Mucosa of descending colon (tissue), 3 donors: ENCODE measurements at regions not wholly inside any gene's neighbourhood (a gene's known extent, or its start where the extent isn't known, plus 50 kb on each side); places are given as distances from the start of the nearest gene placed in this dataset.
"Not testable (repeated sequence)": the region's sequence is repeated elsewhere in the genome, so short reads cannot be mapped to it uniquely, and the experiment has no call there.

Experiments
- ATAC-seq: fragments of 200-7000 bp; cut with Tn5 transposase; one replicate; pipeline ENCODE4 v1.9.1; 2020; ENCODE audit warnings: mild to moderate bottlenecking, moderate library complexity
- DNase-seq, 3 donors: peaks; one replicate each; pipeline ENCODE4 v3.0.0-alpha.2; 2020
- H3K36me3 ChIP-seq: fragments of 200-600 bp; one replicate; pipeline ENCODE4 v1.8.0; 2021; ENCODE audit warnings: low read depth, mild to moderate bottlenecking
- H3K4me1 ChIP-seq: fragments of 200-600 bp; one replicate; pipeline ENCODE4 v1.8.0; 2021; ENCODE audit warnings: low read depth, mild to moderate bottlenecking
- H3K4me3 ChIP-seq: fragments of 200-600 bp; one replicate; pipeline ENCODE4 v1.8.0; 2021; ENCODE audit warnings: mild to moderate bottlenecking
- H3K9me3 ChIP-seq: fragments of 200-600 bp; one replicate; pipeline ENCODE4 v1.8.0; 2021; ENCODE audit warnings: mild to moderate bottlenecking
- CTCF ChIP-seq: fragments of 200-600 bp; IDR thresholded peaks from one replicate; pipeline ENCODE4 v1.8.0; 2022; ENCODE audit warnings: antibody characterized with exemption, mild to moderate bottlenecking
- intact Hi-C, 2 donors: fragments of 100-400 bp; cut with DNase I in 1 of 2; cut with micrococcal nuclease in 1 of 2; formaldehyde crosslinking; loops; one replicate each; pipeline versions ENCODE4 v1.11.0 to v1.11.1; 2022; cut with DNase I, micrococcal nuclease
- donor health status: DM: no; HTN: no; CAD: no; lungs with moderate emphysema.
- donor health status: DM: no; HTN: no; CAD: no.
- donor health status: DM: no; HTN: yes; CAD: no.

DNA sequence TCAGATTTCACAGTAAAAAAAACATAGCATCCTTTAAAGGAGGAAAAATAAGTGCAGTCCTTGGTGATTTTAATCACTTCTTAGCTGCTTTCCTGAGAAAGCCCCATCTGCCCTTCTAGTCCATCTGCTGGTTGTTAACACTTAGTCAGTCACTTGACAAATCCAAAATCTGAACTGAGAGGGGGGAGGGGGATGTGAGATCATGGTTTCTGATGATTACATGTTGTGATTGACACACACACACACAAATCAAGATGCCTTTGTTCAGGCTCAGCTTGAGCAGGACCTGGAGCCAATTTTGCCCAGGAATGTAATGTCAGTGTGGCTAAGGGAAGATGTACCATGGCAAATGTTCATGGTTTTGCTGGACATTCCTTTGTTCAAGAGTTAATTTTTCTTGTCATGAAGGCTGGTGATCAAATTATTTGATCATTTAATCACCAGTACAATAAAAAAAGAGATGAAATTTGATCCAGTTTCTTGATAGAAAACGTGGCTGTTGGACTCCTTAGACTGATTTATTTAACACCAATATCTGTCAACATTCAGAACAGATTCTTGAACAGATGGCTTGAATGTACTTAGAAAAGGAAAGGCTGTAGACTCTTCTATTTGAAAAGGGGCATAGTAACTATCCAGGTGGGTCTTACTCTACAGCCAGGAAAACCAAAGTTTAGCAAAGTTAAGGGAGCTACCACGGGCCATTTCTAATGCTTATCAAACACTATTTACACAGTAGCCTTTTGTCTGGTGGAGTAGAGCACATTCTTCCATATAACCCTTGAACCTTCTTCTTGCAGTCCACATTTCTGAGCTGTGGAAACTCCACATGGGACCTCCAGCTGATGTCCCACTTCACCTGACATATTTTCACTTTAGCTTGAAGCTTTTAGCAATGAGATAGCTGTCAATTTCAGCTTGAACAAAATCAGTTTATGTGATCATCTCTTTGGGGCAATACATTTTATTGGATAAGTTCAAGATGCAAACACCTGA lies 408.7 kb downstream of the PIK3C3 start:
- no peak for ATAC-seq
- no peaks in the 10 kb centered on the region for H3K9me3 ChIP-seq
- no peak for DNase-seq
- intact Hi-C loops: no loop called here
- no peaks in the 10 kb centered on the region for H3K36me3 ChIP-seq
- TF ChIP-seq CTCF: no peak
- no peaks in the 10 kb centered on the region for H3K4me1 ChIP-seq
- H3K4me3 ChIP-seq: no peak overlapping the region

GRCh38 chr18:42364766-42365165 lies 409.7 kb downstream of the PIK3C3 start:
- TF ChIP-seq CTCF: no peak
- Histone ChIP-seq H3K4me3 (no peak overlapping the region), H3K4me1 (no peaks in the 10 kb centered on the region), H3K36me3 (no peaks in the 10 kb centered on the region), H3K9me3 (no peaks in the 10 kb centered on the region)
- DNase-seq (no peak), ATAC-seq (no peak)
- intact Hi-C loops: no loop called here

DNA sequence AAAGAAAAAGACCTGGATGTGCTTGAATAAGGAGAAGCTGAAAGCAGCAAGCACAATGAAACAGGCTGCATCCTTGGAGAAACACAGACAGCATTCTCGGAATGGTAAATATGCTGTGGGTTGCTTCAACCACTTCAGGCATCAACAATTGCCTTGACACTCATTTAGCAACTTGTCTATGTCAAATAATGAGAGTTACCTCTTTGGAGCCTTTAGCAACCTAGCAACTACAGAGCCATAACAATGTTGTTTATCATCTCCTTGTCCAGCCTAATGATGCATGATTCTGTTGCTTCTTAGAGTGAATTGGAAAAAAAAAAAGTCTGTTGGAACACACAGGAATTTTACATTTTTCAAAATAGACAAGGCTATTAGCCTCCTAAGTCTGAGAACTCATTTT lies 410.6 kb downstream of the PIK3C3 start:
- Histone ChIP-seq H3K4me3 (no peak overlapping the region), H3K4me1 (no peaks in the 10 kb centered on the region), H3K9me3 (no peaks in the 10 kb centered on the region), H3K36me3 (no peaks in the 10 kb centered on the region)
- DNase-seq: no peak
- no peak for TF ChIP-seq CTCF
- intact Hi-C loops: no loop called here
- no peak for ATAC-seq

DNA sequence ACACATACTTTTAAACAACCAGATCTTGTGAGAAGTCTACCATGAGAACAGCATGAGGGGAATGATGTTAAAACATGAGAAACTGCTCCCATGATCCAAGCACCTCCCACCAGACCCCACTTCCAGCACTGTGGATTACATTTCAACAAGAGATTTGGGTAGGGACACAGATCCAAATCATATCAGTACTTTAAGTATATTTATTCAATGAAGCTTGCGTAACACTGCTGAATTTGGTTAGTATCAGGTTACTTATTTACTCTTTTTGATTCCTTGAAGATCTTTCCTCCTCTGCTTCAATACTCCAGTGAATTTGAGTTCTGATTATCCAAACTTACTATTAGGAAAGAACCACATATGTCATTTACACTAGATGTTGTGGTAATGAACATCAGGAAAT lies 418.6 kb downstream of the PIK3C3 start:
- TF ChIP-seq CTCF: no peak
- ATAC-seq (no peak), DNase-seq (no peak)
- H3K4me1 ChIP-seq: no peaks in the 10 kb centered on the region
- no peaks in the 10 kb centered on the region for H3K36me3 ChIP-seq
- intact Hi-C loops: no loop called here
- no peak overlapping the region for H3K4me3 ChIP-seq
- H3K9me3 ChIP-seq: no peaks in the 10 kb centered on the region

DNA sequence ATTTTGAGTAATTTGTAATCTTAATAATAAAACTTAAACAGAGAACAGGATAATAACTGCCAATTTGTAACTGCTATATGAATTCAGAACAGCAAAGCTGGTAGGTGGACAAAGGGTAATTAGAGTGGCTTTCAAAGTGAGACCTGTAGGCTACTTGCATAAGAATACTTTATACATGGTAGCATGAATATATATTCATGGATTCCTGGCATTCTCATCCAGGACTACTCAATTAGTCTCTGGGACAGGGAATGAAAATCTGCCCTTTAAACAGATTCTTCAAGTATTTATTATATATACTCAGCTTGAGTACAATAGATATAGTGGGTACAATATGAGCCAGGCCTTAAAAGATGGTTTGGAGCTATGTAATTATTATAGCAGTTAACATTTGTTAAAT lies 419.9 kb downstream of the PIK3C3 start:
- H3K4me1 ChIP-seq: no peaks in the 10 kb centered on the region
- H3K36me3 ChIP-seq: no peaks in the 10 kb centered on the region
- no peak for ATAC-seq
- no peak for DNase-seq
- H3K9me3 ChIP-seq: no peaks in the 10 kb centered on the region
- H3K4me3 ChIP-seq: no peak overlapping the region
- TF ChIP-seq CTCF: no peak
- intact Hi-C loops: no loop called here

- H3K36me3 ChIP-seq, H3K9me3 ChIP-seq, intact Hi-C loops, ATAC-seq, DNase-seq, H3K4me1 ChIP-seq, H3K4me3 ChIP-seq: not testable (repeated sequence)
Measured at GRCh38 chr18:42378854-42379253, 423.8 kb downstream of the PIK3C3 start.

DNA sequence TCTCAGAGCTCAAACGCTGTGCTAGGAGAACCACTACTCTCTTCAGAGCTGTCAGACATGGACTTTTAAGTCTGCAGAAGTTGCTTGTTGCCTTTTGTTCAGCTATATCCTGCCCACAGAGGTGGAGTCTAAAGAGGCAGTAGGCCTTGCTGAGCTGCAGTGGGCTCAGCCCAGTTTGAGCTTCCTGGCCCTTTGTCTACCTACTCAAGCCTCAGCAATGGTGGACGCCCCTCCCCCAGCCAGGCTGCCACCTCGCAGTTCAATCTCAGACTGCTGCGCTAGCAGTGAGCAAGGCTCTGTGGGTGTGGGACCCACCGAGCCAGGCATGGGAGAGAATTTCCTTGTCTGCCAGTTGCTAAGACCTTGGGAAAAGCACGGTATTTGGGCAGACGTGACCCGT lies 426.2 kb downstream of the PIK3C3 start:
- ATAC-seq, intact Hi-C loops, H3K4me3 ChIP-seq, DNase-seq, H3K4me1 ChIP-seq, H3K9me3 ChIP-seq, H3K36me3 ChIP-seq: not testable (repeated sequence)
